ENCODE measurements at regions not wholly inside any gene's neighbourhood (a gene's known extent, or its start where the extent isn't known, plus 50 kb on each side); places are given as distances from the start of the nearest gene placed in this dataset.

- TF ChIP-seq CTCF (conservative IDR thresholded peaks at IDR 0.05), result no peak
- no peak overlapping the region for H3K4me3 ChIP-seq (ENCODE audit: low read length)
- H3K36me3 Mint-ChIP-seq (ENCODE audit: low read depth), result no peaks in the 10 kb centered on the region
- no peaks in the 10 kb centered on the region for H3K9me3 ChIP-seq (ENCODE audit: control insufficient read depth, low read length)
- H3K4me1 Mint-ChIP-seq, result peaks cover 7% of the 10 kb centered on the region
- H3K4me1 ChIP-seq (ENCODE audit: control insufficient read depth, insufficient read depth, low read length), result peaks cover 2% of the 10 kb centered on the region
- no peak overlapping the region for H3K27ac Mint-ChIP-seq
- H3K36me3 ChIP-seq (ENCODE audit: control insufficient read depth, insufficient read depth, low read length), result peaks cover 41% of the 10 kb centered on the region
- no peaks in the 10 kb centered on the region for H3K27me3 Mint-ChIP-seq (ENCODE audit: insufficient read depth)
- no peak overlapping the region for H3K27ac ChIP-seq (ENCODE audit: low read depth, low read length)
- WGBS, 2 experiments (ENCODE audit: insufficient coverage in 1 of 2, insufficient read length in 1 of 2), result 86 to 100% methylated on average over 1 to 3 of the region's 3 CpGs
- no peak overlapping the region for H3K9ac ChIP-seq (ENCODE audit: extremely low read depth, low read length, poor library complexity, severe bottlenecking)
- DNase-seq, result no peak
- no peaks in the 10 kb centered on the region for H3K9me3 Mint-ChIP-seq
- H3K4me3 Mint-ChIP-seq, result no peak overlapping the region
- H3K27me3 ChIP-seq (ENCODE audit: control insufficient read depth, insufficient read depth, low read length, poor library complexity, severe bottlenecking), result no peaks in the 10 kb centered on the region
These were observed 279.3 kb downstream of the IGSF11 start for GRCh38 chr3:118755253-118755801.

DNA sequence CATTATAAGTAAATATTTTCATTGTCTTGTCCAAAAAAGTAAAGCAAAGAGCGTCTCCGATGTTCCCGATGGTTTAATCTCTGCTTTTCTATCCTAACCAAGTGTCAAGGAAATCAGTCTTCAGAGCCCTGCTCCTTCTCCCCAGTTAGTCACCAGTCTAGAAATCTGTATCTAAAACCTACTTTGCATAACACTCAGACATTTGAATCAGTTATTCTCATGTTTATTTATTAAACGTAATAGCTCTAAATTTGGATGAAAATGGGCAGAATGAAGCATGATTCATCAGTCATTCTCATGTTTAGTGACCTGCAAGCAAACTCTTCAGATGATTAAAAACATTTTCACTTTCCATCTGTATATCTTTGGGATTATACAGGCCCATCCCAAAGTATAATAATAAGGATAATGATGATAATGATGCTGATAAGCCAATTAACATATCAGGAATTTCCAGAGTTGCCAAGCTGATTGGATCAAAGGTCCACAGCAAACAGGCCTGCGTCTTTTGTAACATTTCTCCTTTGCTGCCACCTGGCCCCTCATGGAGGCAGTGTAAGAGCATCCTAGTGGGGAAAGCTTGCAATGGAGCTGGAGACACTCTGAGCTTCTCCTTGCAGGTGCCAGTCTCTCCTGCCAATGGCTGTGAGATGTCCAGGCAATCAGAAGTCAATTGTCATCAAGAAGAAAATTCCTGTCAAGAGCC is 273.9 kb downstream of the IGSF11 start:
- no peak overlapping the region for H3K9ac ChIP-seq (ENCODE audit: extremely low read depth, low read length, poor library complexity, severe bottlenecking)
- H3K4me3 ChIP-seq (ENCODE audit: low read length), result no peak overlapping the region
- TF ChIP-seq CTCF (conservative IDR thresholded peaks at IDR 0.05), result peak; percentile 78
- peak; percentile 80 for DNase-seq
- H3K4me1 Mint-ChIP-seq, result peaks cover 15% of the 10 kb centered on the region
- no peaks in the 10 kb centered on the region for H3K27me3 ChIP-seq (ENCODE audit: control insufficient read depth, insufficient read depth, low read length, poor library complexity, severe bottlenecking)
- H3K36me3 ChIP-seq (ENCODE audit: control insufficient read depth, insufficient read depth, low read length), result peaks cover 53% of the 10 kb centered on the region
- no peaks in the 10 kb centered on the region for H3K27me3 Mint-ChIP-seq (ENCODE audit: insufficient read depth)
- H3K9me3 Mint-ChIP-seq, result no peaks in the 10 kb centered on the region
- no peaks in the 10 kb centered on the region for H3K36me3 Mint-ChIP-seq (ENCODE audit: low read depth)
- H3K9me3 ChIP-seq (ENCODE audit: control insufficient read depth, low read length), result no peaks in the 10 kb centered on the region
- no peak overlapping the region for H3K27ac ChIP-seq (ENCODE audit: low read depth, low read length)
- WGBS, 2 experiments (ENCODE audit: insufficient coverage in 1 of 2, insufficient read length in 1 of 2), result 68 to 81% methylated on average over 4 to 5 of the region's 5 CpGs
- no peak overlapping the region for H3K27ac Mint-ChIP-seq
- no peaks in the 10 kb centered on the region for H3K4me1 ChIP-seq (ENCODE audit: control insufficient read depth, insufficient read depth, low read length)
- no peak overlapping the region for H3K4me3 Mint-ChIP-seq

- DNase-seq, result no peak
- H3K9me3 ChIP-seq (ENCODE audit: control insufficient read depth, low read length), result no peaks in the 10 kb centered on the region
- H3K9ac ChIP-seq (ENCODE audit: extremely low read depth, low read length, poor library complexity, severe bottlenecking), result no peak overlapping the region
- no peak overlapping the region for H3K4me3 Mint-ChIP-seq
- TF ChIP-seq CTCF (conservative IDR thresholded peaks at IDR 0.05), result no peak
- H3K27me3 ChIP-seq (ENCODE audit: control insufficient read depth, insufficient read depth, low read length, poor library complexity, severe bottlenecking), result no peaks in the 10 kb centered on the region
- H3K27me3 Mint-ChIP-seq (ENCODE audit: insufficient read depth), result no peaks in the 10 kb centered on the region
- no peak overlapping the region for H3K27ac ChIP-seq (ENCODE audit: low read depth, low read length)
- no peaks in the 10 kb centered on the region for H3K4me1 ChIP-seq (ENCODE audit: control insufficient read depth, insufficient read depth, low read length)
- H3K4me3 ChIP-seq (ENCODE audit: low read length), result no peak overlapping the region
- peaks cover 19% of the 10 kb centered on the region for H3K4me1 Mint-ChIP-seq
- H3K27ac Mint-ChIP-seq, result no peak overlapping the region
- H3K36me3 Mint-ChIP-seq (ENCODE audit: low read depth), result no peaks in the 10 kb centered on the region
- H3K36me3 ChIP-seq (ENCODE audit: control insufficient read depth, insufficient read depth, low read length), result peaks cover 58% of the 10 kb centered on the region
- no peaks in the 10 kb centered on the region for H3K9me3 Mint-ChIP-seq
These were observed 273.4 kb downstream of the IGSF11 start for GRCh38 chr3:118761291-118761606.

Data from endodermal cell (in vitro differentiated cells).